Vagina (tissue), 2 donors: ENCODE measurements at regions not wholly inside any gene's neighbourhood (a gene's known extent, or its start where the extent isn't known, plus 50 kb on each side); places are given as distances from the start of the nearest gene placed in this dataset.

ENCODE experiments used
- POLR2A ChIP-seq, 2 donors: fragments of 450-650 bp; IDR thresholded peaks; one replicate each; pipeline ENCODE4 v1.6.1; 2017; ENCODE audit warnings: antibody characterized with exemption in 2 of 2, mild to moderate bottlenecking in 2 of 2, moderate library complexity in 2 of 2
- TF ChIP-seq, protein P1 (sequence below), 3 experiments: fragments of 450-650 bp in 2 of 3; fragments of 200-600 bp in 1 of 3; sonication (generic) in 1 of 3; IDR thresholded peaks; one replicate each; pipeline ENCODE4 v1.5.1; 2017 to 2019; ENCODE audit warnings: antibody characterized with exemption in 3 of 3, mild to moderate bottlenecking in 2 of 3, moderate library complexity in 2 of 3

GRCh38 chr1:196098000-196098399 is 510.2 kb downstream of the KCNT2 start:
- TF ChIP-seq POLR2A (IDR thresholded peaks at IDR 0.05): no peak
- TF ChIP-seq, protein P1, sequence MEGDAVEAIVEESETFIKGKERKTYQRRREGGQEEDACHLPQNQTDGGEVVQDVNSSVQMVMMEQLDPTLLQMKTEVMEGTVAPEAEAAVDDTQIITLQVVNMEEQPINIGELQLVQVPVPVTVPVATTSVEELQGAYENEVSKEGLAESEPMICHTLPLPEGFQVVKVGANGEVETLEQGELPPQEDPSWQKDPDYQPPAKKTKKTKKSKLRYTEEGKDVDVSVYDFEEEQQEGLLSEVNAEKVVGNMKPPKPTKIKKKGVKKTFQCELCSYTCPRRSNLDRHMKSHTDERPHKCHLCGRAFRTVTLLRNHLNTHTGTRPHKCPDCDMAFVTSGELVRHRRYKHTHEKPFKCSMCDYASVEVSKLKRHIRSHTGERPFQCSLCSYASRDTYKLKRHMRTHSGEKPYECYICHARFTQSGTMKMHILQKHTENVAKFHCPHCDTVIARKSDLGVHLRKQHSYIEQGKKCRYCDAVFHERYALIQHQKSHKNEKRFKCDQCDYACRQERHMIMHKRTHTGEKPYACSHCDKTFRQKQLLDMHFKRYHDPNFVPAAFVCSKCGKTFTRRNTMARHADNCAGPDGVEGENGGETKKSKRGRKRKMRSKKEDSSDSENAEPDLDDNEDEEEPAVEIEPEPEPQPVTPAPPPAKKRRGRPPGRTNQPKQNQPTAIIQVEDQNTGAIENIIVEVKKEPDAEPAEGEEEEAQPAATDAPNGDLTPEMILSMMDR (IDR thresholded peaks at IDR 0.05): no peak
